GM12872 (cell line): ENCODE measurements at regions not wholly inside any gene's neighbourhood (a gene's known extent, or its start where the extent isn't known, plus 50 kb on each side); places are given as distances from the start of the nearest gene placed in this dataset.

Source experiments
- TF ChIP-seq, protein P1 (sequence below): IDR thresholded peaks from 3 replicates; pipeline ENCODE4 v1.5.1; 2011; ENCODE audit warnings: low read depth, mild to moderate bottlenecking, low read length, moderate library complexity; ENCODE audit not compliant: insufficient read depth

DNA sequence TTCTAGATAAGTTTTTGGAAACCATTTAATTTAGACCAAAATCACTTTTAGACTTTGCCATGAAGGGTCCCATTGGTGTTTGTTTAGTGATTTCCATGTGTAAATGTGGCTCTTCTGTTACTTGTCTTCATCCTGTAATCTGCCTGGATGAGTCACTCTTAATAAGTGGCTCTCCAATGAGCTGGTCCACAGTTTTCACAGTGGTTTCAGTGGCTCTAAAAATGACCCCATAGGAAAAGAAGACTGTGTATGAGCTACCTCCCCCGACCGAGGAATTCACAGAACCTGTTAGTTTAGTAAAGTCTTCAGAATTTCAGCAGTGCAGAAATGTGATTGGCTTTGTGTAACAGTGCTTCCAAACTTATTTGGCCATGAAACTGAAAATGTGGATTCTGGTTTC lies 492.0 kb upstream of the MARCKS start:
- TF ChIP-seq, protein P1, sequence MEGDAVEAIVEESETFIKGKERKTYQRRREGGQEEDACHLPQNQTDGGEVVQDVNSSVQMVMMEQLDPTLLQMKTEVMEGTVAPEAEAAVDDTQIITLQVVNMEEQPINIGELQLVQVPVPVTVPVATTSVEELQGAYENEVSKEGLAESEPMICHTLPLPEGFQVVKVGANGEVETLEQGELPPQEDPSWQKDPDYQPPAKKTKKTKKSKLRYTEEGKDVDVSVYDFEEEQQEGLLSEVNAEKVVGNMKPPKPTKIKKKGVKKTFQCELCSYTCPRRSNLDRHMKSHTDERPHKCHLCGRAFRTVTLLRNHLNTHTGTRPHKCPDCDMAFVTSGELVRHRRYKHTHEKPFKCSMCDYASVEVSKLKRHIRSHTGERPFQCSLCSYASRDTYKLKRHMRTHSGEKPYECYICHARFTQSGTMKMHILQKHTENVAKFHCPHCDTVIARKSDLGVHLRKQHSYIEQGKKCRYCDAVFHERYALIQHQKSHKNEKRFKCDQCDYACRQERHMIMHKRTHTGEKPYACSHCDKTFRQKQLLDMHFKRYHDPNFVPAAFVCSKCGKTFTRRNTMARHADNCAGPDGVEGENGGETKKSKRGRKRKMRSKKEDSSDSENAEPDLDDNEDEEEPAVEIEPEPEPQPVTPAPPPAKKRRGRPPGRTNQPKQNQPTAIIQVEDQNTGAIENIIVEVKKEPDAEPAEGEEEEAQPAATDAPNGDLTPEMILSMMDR, result no peak

DNA sequence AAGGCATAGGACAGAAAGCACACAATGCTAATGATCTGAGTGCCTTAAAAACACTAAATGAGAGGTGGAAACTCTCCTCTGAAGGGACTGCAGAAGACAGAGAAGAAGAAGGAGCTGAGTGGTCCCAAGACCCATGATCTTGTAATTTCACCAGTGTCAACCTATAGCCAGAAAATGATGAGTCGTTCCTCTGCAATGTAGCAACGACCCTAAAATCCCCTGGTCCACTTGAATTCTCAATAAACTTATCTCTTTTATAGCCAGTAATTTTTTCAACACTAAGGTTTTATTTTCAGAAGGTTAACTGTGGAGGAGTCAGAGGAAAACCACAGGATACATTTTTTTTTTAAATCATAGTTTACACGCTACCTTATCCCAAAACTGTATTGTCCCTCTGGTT lies 490.6 kb upstream of the MARCKS start:
- TF ChIP-seq, protein P1, result no peak

DNA sequence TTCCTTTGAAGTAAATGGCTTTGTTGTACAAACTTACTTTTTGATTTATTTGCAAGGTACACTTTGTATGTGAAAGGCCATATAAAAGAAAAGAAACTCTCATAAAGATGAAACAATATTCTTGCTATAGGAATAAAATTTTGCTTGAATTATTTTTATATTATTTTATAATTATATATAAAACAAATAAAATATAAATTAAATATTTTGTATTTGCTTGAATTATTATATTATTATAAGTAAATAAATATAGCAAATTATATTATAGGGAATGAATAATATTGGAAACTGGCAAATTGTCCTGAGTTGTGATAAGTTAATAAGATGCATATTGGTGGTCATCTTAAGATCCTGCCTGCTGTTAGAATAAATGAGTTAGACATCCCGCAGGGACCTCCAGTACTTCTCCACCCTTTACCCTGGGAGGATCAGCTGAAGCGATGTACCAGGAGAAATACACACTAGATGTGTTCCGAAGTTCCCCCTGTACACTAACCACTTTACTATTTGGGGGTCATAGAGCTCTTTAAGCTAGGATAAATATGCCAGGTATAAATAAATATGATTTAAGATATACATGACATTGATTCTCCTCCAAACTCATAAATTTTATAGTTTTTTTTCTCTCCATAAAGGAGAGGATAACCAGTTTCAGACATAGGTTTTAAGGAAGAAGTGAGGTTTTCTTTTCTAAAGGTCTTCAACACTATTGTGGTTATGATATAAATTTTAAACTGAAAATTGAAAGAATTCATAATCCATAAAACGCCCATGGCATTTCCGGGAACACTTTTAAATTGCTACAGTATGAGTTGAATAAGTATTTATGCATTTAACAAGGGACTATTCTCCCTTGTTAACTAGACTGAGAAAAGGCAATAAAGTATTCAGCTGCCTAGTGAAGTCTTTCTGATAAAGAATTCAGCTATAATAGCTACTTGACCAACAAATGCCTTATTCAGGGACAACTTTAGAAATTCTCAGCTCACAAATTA lies 486.3 kb upstream of the MARCKS start:
- TF ChIP-seq, protein P1, result no peak

DNA sequence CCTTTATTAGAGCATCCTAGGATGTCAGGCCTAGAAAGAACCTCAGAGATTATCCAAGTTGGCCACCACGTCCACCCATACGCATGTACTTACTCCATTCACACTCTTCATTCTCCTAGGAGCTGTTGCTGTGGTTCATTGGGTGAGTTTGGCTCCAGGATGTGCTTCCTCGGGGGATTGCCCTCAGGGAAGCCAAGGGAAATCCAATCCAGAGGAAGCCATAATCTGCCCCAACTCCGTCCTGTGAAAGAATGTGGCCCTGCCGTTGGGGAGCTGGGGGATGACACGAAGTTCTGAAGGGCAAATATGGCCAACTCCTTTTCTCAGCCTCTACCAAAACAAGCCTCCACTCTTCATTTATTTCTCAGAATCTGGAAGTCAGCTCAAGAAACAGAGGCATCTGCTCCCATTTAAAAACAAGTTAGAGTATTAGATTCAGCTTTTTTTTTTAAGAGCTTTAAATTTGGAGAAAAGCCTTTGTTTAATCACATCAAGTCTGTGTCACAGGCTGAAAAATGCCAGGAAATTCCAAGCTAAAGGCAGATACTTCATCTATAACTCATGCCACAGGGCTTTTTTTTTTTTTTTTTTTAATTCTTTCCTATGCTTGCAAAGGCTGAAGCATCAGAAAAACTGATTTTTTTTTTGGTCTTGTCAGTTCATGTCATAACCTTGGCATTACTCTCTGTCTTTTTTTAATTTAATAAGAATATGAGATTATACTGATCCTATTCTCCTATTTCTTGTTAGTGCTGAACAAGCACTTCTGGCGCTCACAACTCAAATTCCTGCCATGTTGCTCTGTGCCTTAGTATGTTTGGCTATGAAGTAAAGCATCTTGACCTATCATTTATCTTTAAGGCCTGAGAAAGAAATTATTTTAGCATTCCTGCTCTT lies 480.9 kb upstream of the MARCKS start:
- TF ChIP-seq, protein P1, result no peak

DNA sequence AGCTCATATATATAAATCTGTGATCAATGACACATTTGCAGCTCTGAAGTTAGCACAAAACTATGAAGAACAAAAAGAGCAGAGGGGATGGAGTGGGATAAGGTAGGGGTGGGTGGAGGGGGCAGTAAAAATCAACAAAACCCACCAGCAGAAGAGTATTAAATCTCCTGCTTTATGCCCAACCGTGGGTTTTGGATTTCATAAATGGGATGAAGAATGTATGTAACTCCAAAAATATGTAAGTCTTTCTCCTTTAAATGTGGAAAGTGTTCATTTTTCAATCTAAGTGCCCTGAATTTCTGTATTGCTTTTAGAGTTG lies 480.3 kb upstream of the MARCKS start:
- TF ChIP-seq, protein P1, result no peak

DNA sequence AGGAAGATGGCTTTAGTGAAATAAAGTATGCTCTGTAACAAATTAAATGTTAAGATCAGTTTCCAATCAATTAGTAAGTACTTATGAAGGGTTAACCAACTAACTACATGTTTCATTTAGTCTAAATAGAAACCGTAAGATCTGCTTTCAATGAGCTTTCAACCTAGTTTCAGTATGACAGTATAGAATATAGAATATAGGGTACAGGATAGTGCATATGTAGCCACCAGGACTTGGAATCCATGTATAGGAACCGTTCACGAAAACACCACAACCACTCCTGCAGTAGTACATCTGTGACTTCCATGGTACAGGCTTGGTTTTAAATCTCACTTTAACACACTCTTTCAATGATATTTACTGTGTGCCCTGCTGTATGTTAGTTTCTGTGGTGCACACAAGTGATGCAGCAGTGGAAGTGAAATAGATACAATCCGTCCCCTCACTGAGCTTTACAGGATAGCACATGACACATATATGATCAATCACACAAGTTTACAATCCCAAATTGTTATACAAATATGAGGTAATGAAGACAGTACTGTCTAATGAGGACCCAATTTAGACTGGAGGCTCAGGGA lies 479.7 kb upstream of the MARCKS start:
- TF ChIP-seq, protein P1, result no peak

DNA sequence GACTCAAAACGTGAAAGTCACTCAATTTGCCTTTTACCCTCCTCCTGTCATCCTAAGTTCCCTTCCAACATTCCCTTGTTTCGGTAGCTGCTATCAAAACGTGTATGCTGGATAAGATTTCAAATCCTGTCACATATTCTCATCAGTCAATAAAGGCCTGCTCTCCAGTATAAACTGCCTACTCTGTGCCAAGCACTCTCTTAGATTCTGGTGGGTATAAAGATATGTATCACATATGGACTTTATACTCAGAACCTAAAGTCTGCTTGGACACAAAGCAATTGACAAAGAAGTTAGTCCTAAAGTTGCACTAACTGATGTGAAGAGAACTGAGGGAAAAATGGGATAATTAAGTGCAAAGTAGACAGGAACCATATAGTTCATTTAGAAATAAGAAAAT lies 476.6 kb upstream of the MARCKS start:
- TF ChIP-seq, protein P1, result no peak
